ENCODE measurements at regions not wholly inside any gene's neighbourhood (a gene's known extent, or its start where the extent isn't known, plus 50 kb on each side); places are given as distances from the start of the nearest gene placed in this dataset.

DNA sequence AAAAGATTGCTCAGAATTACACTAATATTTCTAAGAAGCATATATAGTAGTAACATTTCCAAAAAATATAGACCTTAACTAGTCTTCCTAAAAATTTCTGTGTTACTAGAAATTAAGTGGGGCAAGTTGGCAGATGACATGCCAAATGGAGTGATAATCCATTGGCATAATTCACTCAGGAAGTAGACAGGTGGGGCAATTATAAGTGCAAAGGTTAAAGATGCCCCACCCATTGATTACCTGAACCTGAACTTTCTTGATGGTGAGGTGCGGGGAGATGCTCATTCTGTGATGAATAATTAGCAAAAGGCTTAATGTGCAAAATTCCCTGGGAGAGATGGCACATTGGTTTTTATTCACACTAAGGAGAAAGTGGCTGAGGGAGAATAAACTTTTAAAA is 145.8 kb upstream of the RASGEF1B start:
- TF ChIP-seq, protein P1, sequence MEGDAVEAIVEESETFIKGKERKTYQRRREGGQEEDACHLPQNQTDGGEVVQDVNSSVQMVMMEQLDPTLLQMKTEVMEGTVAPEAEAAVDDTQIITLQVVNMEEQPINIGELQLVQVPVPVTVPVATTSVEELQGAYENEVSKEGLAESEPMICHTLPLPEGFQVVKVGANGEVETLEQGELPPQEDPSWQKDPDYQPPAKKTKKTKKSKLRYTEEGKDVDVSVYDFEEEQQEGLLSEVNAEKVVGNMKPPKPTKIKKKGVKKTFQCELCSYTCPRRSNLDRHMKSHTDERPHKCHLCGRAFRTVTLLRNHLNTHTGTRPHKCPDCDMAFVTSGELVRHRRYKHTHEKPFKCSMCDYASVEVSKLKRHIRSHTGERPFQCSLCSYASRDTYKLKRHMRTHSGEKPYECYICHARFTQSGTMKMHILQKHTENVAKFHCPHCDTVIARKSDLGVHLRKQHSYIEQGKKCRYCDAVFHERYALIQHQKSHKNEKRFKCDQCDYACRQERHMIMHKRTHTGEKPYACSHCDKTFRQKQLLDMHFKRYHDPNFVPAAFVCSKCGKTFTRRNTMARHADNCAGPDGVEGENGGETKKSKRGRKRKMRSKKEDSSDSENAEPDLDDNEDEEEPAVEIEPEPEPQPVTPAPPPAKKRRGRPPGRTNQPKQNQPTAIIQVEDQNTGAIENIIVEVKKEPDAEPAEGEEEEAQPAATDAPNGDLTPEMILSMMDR (IDR thresholded peaks at IDR 0.05), result no peak
- no peak for TF ChIP-seq ZFX (IDR thresholded peaks at IDR 0.05; ENCODE audit: borderline replicate concordance)

Data from 22Rv1 (cell line).